HG02938 (cell line): ENCODE measurements at regions not wholly inside any gene's neighbourhood (a gene's known extent, or its start where the extent isn't known, plus 50 kb on each side); places are given as distances from the start of the nearest gene placed in this dataset.
"Not testable (repeated sequence)": the region's sequence is repeated elsewhere in the genome, so short reads cannot be mapped to it uniquely, and the experiment has no call there.

Experiments
- ATAC-seq: cut with Tn5 transposase; IDR thresholded peaks from one replicate; pipeline ENCODE4 v1.9.1; 2021; ENCODE audit warnings: mild to moderate bottlenecking, moderate library complexity; ENCODE audit not compliant: unreplicated experiment

- ATAC-seq = no peak
These were observed 373.4 kb upstream of the NOX3 start for GRCh38 chr6:155828989-155829388.

- ATAC-seq = no peak
These were observed 363.1 kb upstream of the NOX3 start for GRCh38 chr6:155818698-155819097.

GRCh38 chr6:155813548-155813947 is 357.9 kb upstream of the NOX3 start:
- ATAC-seq = no peak

- ATAC-seq = no peak
These were observed 351.6 kb upstream of the NOX3 start for GRCh38 chr6:155807243-155807642.

DNA sequence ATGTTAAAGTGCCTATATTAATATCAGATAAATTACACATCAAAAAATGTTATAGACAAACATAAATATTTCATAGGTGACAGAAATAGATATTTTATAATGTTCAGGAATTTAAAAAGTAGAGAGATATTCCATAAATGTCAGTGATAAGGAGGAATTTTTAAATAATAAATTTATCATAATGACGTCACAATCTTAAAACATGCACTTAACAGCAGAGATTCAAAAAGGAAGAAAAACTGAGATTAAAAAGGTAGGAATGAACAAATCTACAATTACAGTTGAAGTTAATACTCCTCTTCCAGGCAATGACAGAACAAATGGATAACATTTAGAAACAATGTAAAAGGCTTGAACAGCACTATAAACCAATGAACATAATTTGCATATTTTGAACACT is 345.4 kb upstream of the NOX3 start:
- ATAC-seq = no peak

DNA sequence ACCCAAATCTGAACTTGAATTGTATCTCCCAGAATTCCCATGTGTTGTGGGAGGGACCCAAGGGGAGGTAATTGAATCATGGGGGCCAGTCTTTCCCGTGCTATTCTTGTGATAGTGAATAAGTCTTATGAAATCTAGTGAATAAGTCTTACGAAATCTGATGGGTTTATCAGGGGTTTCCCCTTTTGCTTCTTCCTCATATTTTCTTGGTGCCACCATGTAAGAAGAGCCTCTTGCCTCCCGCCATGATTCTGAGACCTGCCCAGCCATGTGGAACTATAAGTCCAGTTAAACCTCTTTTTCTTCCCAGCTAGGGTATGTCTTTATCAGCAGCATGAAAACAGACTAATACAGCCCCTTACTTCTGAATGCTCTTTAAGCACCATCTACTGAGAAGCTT is 343.2 kb upstream of the NOX3 start:
- ATAC-seq = not testable (repeated sequence)

- no peak for ATAC-seq
These were observed 339.6 kb upstream of the NOX3 start for GRCh38 chr6:155795173-155795796.

GRCh38 chr6:155791891-155792290 is 336.3 kb upstream of the NOX3 start:
- ATAC-seq = no peak

GRCh38 chr6:155791186-155791585 is 335.5 kb upstream of the NOX3 start:
- ATAC-seq = no peak

DNA sequence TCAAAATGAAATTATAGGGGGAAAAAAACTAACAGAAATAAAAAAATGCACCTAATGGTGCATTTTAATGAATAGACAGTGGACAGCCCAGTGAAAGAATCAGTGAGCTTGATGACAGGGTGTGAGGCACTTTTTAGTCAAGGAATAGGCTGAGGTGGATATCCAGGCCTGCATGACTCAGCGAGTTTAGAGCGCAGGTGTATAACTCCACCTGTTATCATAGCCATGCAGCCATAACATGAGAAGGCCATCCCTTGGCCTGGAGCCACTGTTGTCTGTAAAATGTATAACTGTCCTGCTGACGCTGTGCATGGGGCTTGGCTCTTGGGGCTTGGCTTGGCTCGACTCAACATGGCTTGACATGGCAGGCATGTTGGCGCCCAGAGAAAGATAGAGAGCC is 331.5 kb upstream of the NOX3 start:
- no peak for ATAC-seq

GRCh38 chr6:155786528-155786927 is 330.9 kb upstream of the NOX3 start:
- no peak for ATAC-seq

- no peak for ATAC-seq
These were observed 327.3 kb upstream of the NOX3 start for GRCh38 chr6:155782739-155783459.

- ATAC-seq = no peak
These were observed 326.7 kb upstream of the NOX3 start for GRCh38 chr6:155782320-155782731.

- ATAC-seq = no peak
These were observed 323.8 kb upstream of the NOX3 start for GRCh38 chr6:155779456-155779855.

DNA sequence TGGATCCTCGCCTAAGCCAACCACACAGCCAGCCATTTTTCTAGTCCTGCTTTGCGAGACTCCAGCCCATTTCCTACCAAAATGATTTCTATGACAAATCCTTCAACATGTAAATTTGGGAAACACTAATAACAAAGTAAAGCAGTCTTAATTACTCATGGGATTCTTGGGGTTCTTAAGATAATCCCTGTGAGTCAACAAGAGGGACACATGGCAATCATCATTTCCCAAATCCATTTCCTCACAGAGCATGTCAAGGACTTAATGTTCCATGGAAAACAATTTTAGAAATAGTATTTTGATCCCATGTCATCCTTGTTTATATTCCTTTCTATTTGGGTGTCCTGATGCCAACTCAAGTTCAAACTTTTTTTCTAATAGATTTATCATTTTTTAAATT is 322.7 kb upstream of the NOX3 start:
- no peak for ATAC-seq

DNA sequence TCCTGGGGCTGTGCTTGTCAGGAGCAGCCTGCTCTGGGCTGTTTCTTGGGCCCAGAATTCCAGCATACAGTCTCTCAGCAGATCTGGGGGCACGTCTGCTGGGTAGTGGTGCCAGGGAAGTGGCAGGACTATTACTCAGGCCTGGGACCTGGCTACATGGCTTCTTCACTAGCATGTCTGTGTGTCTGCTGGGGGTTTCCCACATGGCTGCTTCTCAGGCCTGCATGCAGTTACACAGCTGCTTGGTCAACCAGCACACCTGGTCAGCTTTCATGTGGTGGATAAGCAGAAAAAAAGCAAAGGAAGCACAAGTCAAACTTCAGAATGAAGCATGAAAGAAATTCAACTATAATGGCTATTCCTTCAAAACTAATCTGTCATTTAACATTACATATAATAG is 316.2 kb upstream of the NOX3 start:
- ATAC-seq = no peak

GRCh38 chr6:155770856-155771255 is 315.2 kb upstream of the NOX3 start:
- no peak for ATAC-seq

GRCh38 chr6:155770313-155770712 is 314.7 kb upstream of the NOX3 start:
- no peak for ATAC-seq

DNA sequence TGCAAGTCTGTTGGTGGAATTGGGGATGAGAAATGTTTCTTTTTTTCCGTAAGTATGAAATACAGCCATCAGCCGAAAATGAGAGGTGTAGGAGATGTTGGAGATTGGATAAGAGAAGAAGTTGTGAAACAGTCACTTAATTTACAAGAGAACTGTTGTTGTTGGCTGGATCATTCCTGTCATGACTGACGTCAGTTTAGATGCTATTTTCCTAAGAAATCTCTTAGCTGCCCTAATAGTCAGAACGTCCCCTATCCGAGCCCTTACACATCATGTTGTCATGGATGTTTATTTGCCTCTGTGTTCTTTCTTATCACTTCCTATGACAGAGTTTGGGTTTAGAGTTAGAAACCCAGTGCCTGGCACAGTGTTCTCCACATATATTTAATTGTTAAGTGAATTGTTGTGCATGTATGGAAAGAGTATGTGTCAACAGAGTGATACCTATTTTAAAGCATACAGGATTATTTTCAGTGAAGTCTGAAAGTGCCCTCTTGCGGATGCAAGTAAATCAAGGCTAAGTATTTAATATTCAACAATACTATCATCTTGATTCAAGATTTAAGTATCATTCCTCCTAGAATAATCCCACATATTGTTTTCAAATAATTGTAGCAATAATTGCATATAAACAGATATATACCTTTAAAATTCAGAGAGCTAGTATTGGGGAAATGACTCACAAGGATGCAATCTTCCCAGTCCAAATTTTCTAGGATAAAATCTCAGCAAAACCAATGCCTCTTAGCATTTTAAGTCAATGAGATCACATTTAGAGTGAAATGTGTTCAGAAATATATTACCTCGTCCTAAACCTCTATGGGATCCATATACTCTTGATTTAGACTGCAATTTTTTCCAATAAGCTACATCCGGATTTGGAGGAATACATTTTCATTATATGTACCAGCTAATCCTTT is 309.9 kb upstream of the NOX3 start:
- ATAC-seq = no peak

- no peak for ATAC-seq
These were observed 307.0 kb upstream of the NOX3 start for GRCh38 chr6:155762649-155763048.

GRCh38 chr6:155755452-155755851 is 299.8 kb upstream of the NOX3 start:
- no peak for ATAC-seq

- not testable (repeated sequence) for ATAC-seq
These were observed 293.1 kb upstream of the NOX3 start for GRCh38 chr6:155748778-155749177.
